Mammary epithelial cell (primary cell): ENCODE measurements at regions not wholly inside any gene's neighbourhood (a gene's known extent, or its start where the extent isn't known, plus 50 kb on each side); places are given as distances from the start of the nearest gene placed in this dataset.

Experiments
- EZH2 ChIP-seq: IDR thresholded peaks from 2 replicates; pipeline ENCODE4 v1.6.1; 2012; ENCODE audit warnings: low read length, inconsistent platforms, borderline replicate concordance
- TF ChIP-seq, protein P1 (sequence below), 2 donors: IDR thresholded peaks in 1 of 2; conservative IDR thresholded peaks in 1 of 2; 2 replicates each; pipeline ENCODE4 v1.5.1; 2011 to 2012; ENCODE audit warnings: inconsistent platforms in 2 of 2, low read length in 2 of 2, mild to moderate bottlenecking in 2 of 2, control low read depth in 1 of 2, low read depth in 1 of 2; ENCODE audit not compliant: insufficient read depth in 1 of 2; ENCODE audit errors: extremely low read depth in 1 of 2

DNA sequence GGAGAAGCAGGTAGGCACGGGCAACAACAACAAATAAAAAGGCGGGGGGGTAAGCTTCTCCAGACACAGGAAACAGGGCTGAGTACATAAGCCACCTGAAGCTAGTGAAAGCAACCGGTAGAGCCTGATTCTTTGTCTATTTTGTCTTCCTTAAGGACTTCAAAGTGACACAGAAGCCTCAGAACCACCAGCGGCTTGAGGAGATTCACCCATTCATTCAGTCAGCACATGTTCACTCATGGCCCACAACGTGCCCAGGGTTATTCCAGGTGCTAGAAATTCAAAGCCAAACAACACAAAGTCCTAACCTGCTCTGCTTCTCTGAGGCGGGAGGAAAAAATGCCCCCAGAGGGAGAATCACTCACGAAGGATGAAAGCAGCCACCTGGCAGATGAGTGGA is 69.3 kb upstream of the C7orf33 start:
- TF ChIP-seq, protein P1, sequence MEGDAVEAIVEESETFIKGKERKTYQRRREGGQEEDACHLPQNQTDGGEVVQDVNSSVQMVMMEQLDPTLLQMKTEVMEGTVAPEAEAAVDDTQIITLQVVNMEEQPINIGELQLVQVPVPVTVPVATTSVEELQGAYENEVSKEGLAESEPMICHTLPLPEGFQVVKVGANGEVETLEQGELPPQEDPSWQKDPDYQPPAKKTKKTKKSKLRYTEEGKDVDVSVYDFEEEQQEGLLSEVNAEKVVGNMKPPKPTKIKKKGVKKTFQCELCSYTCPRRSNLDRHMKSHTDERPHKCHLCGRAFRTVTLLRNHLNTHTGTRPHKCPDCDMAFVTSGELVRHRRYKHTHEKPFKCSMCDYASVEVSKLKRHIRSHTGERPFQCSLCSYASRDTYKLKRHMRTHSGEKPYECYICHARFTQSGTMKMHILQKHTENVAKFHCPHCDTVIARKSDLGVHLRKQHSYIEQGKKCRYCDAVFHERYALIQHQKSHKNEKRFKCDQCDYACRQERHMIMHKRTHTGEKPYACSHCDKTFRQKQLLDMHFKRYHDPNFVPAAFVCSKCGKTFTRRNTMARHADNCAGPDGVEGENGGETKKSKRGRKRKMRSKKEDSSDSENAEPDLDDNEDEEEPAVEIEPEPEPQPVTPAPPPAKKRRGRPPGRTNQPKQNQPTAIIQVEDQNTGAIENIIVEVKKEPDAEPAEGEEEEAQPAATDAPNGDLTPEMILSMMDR (conservative IDR thresholded peaks at IDR 0.05 in 1 of 2, IDR thresholded peaks at IDR 0.05 in 1 of 2; ENCODE audit: extremely low read depth in 1 of 2, insufficient read depth in 1 of 2, low read depth in 1 of 2, low read length in 2 of 2): no peak
- no peak for TF ChIP-seq EZH2
